Body of pancreas (tissue), 4 donors: ENCODE measurements at regions not wholly inside any gene's neighbourhood (a gene's known extent, or its start where the extent isn't known, plus 50 kb on each side); places are given as distances from the start of the nearest gene placed in this dataset.

Experiments used
- CTCF ChIP-seq, 7 experiments: fragments of 450-650 bp in 4 of 7; fragments of 200-600 bp in 3 of 7; sonication (generic) in 3 of 7; IDR thresholded peaks; one replicate each; pipeline ENCODE4 v1.5.1; 2016 to 2019; ENCODE audit warnings: antibody characterized with exemption in 7 of 7
- POLR2A ChIP-seq, 3 donors: fragments of 450-650 bp; IDR thresholded peaks; one replicate each; pipeline ENCODE4 v1.6.1; 2016; ENCODE audit warnings: antibody characterized with exemption in 3 of 3, mild to moderate bottlenecking in 2 of 3

- TF ChIP-seq CTCF (IDR thresholded peaks at IDR 0.05) = no peak
- TF ChIP-seq POLR2A (IDR thresholded peaks at IDR 0.05) = no peak
Observed at GRCh38 chr18:35861367-35862118, 110.9 kb upstream of the RMP24 start.
